Heart right ventricle (tissue), 16 donors: ENCODE measurements at regions not wholly inside any gene's neighbourhood (a gene's known extent, or its start where the extent isn't known, plus 50 kb on each side); places are given as distances from the start of the nearest gene placed in this dataset.

Source experiments
- ATAC-seq, 8 donors: fragments of 200-7000 bp; cut with Tn5 transposase; one replicate each; pipeline ENCODE4 v1.9.1; 2020; ENCODE audit warnings: mild to moderate bottlenecking in 8 of 8, moderate library complexity in 8 of 8, moderate number of reproducible peaks in 1 of 8
- DNase-seq, 2 donors: peaks; one replicate each; pipeline ENCODE4 v3.0.0-alpha.2; 2020
- H3K27ac ChIP-seq, 10 donors: fragments of 200-600 bp; sonication (generic) in 2 of 10; one replicate each; pipeline versions ENCODE4 v1.5.0 to v1.8.0; 2020 to 2022; ENCODE audit warnings: mild to moderate bottlenecking in 3 of 10
- H3K27me3 ChIP-seq, 7 donors: fragments of 200-600 bp; one replicate each; pipeline ENCODE4 v1.8.0; 2021 to 2022; ENCODE audit warnings: mild to moderate bottlenecking in 2 of 7
- H3K36me3 ChIP-seq, 9 donors: fragments of 200-600 bp; sonication (generic) in 1 of 9; one replicate each; pipeline versions ENCODE4 v1.5.0 to v1.8.0; 2020 to 2022; ENCODE audit warnings: mild to moderate bottlenecking in 2 of 9
- H3K4me1 ChIP-seq, 9 donors: fragments of 200-600 bp; sonication (generic) in 1 of 9; one replicate each; pipeline versions ENCODE4 v1.5.0 to v1.8.0; 2020 to 2022; ENCODE audit warnings: mild to moderate bottlenecking in 4 of 9
- H3K4me3 ChIP-seq, 10 donors: fragments of 200-600 bp; sonication (generic) in 2 of 10; one replicate each; pipeline versions ENCODE4 v1.5.0 to v1.8.0; 2020 to 2022; ENCODE audit warnings: mild to moderate bottlenecking in 7 of 10, moderate library complexity in 2 of 10
- H3K9me3 ChIP-seq, 11 donors: fragments of 200-600 bp in 10 of 11; sonication (generic) in 2 of 11; one replicate each; pipeline versions ENCODE4 v1.5.0 to v1.8.0; 2013 to 2022; ENCODE audit warnings: mild to moderate bottlenecking in 2 of 11, control low read depth in 1 of 11, moderate library complexity in 1 of 11
- WGBS, 2 donors: extraction: QIAGEN DNeasy Blood & Tissue Kit; methylation state at CpG; one replicate each; pipeline ENCODE4 v1.1.7; 2013; ENCODE audit warnings: inconsistent platforms in 1 of 2; 5-methylcytosine and 5-hydroxymethylcytosine counted together
- intact Hi-C, 10 donors: fragments of 100-400 bp; cut with DNase I; formaldehyde crosslinking; loops; one replicate each; pipeline versions ENCODE4 v1.11.1 to v1.14.2; 2022
- TF ChIP-seq, protein P1 (sequence below), 9 donors: fragments of 200-600 bp; sonication (generic) in 2 of 9; IDR thresholded peaks; one replicate each; pipeline versions ENCODE4 v1.5.0 to v1.8.0; 2021 to 2022; ENCODE audit warnings: antibody characterized with exemption in 9 of 9, mild to moderate bottlenecking in 5 of 9, moderate library complexity in 1 of 9
- donor health status: Arrhythmogenic right ventricular cardiomyopathy.
- donor health status: ischemic (EF 13 %, LVEDD 7.1; RV severe dilation, severe dysfunction).
- donor health status: healthy with polysubstance abuse.
- donor health status: DM: no; HTN: yes; CAD: no.
- donor health status: DM: no; HTN: no; CAD: no.
- donor health status: ischemic (EF 25% LVEDD 6.9; RV normal size, moderate dysfunction).
- donor health status: ischemic (EF 25% LVEDD 5.7; RV mildly dilated, moderate dysfunction).
- donor health status: healthy.
- donor health status: DM: yes; HTN: yes; CAD: no.
- donor health status: Ischemic cardiomyopathy.
- donor health status: ischemic (EF 35%, LVEDD 5.7; RV mildly dilated, moderate dysfunction).
- donor health status: nonischemic (EF 11% LVEDD 7.7; RV severe dilation, severe dysfunction).
- donor health status: DM: yes; HTN: yes; CAD: no.
- donor health status: PGD.
- donor health status: ischemic (EF 29% LVEDD 5.4; RV normal size, mild dysfunction).
- donor health status: nonischemic (EF 23%, LVEDD 6.1; RV moderate dilation, normal function).

DNA sequence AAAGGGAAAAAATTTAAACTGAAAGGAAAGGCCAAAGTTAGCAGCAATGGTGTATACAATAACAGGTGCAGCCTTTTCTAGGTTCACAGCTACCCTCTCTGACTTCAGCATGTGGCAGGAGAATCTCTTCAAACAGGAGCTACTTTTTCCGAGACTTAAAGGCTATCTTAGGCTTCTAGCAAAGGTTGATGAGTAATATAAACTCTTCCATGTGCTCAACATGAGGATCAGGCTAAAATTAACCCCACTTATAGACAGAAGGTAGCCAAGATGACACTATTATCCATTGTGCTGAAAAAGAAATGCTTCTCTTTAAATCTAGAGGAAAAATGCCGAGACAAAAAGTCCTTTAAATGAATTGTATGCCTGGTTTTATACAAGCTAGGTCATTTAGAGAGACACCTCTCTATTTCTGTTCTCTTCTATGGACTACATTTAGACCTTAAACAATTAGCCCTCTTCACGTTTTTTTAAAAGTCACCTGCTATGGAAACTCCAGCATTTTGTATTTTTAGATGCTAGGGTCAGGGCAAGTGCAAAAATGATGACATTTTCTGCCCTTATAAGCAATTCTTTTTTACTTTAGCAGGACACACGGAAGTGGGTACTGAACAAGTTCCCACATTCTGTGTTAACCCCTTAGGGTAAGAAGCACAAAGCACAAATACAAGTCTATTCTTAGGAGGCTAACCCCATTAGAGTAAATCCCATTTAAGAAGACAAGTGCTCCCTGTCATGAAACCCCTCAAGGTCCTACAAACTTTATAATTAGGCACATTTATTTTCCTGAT, 216.8 kb upstream of the CITED2 start:
- ATAC-seq (peak in 1 of 8 donors; percentile 54), DNase-seq (no peak)
- peak overlapping the region in 1 of 10 donors; percentile 41 for H3K27ac ChIP-seq
- H3K36me3 ChIP-seq, result no peaks in the 10 kb centered on the region
- no peak overlapping the region for H3K4me3 ChIP-seq
- TF ChIP-seq, protein P1, sequence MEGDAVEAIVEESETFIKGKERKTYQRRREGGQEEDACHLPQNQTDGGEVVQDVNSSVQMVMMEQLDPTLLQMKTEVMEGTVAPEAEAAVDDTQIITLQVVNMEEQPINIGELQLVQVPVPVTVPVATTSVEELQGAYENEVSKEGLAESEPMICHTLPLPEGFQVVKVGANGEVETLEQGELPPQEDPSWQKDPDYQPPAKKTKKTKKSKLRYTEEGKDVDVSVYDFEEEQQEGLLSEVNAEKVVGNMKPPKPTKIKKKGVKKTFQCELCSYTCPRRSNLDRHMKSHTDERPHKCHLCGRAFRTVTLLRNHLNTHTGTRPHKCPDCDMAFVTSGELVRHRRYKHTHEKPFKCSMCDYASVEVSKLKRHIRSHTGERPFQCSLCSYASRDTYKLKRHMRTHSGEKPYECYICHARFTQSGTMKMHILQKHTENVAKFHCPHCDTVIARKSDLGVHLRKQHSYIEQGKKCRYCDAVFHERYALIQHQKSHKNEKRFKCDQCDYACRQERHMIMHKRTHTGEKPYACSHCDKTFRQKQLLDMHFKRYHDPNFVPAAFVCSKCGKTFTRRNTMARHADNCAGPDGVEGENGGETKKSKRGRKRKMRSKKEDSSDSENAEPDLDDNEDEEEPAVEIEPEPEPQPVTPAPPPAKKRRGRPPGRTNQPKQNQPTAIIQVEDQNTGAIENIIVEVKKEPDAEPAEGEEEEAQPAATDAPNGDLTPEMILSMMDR (IDR thresholded peaks at IDR 0.05), result no peak
- no peaks in the 10 kb centered on the region for H3K27me3 ChIP-seq
- peaks cover 0 to 35% (median 13%) of the 10 kb centered on the region in 9 donors for H3K4me1 ChIP-seq
- 35% methylated on average over 4 of the region's 4 CpGs for WGBS, 2 donors
- H3K9me3 ChIP-seq, result no peaks in the 10 kb centered on the region
- intact Hi-C loops, result loop anchor here in 1 of 10 donors (10.0 kb wide), 1 partner anchor 216 kb away; the partner anchor contains the start of gene CITED2

DNA sequence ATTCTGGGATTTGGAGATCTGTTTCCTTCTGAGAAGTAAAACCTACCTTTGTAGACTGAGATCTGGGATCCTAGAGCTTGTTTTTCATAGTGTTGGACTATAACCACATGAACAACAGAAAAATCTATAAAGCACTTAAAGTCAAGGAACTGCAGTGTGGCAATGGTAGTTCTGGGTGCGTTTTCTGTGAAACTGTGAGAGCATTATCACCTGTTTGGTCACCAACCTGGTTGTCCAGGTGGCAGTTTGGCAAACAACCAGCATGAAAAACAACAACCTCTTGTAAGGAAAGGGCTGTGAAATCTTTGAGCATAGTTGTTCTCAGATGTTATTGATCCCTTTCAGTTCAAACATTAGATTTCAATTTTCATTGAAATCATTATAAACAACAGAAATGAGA, 215.8 kb upstream of the CITED2 start:
- H3K4me1 ChIP-seq, result peaks cover 0 to 35% (median 13%) of the 10 kb centered on the region in 9 donors
- no peaks in the 10 kb centered on the region for H3K9me3 ChIP-seq
- H3K4me3 ChIP-seq, result no peak overlapping the region
- intact Hi-C loops, result loop anchor here in 1 of 10 donors (10.0 kb wide), 1 partner anchor 215 kb away; the partner anchor contains the start of gene CITED2
- ATAC-seq (no peak), DNase-seq (no peak)
- H3K27ac ChIP-seq, result no peak overlapping the region
- H3K27me3 ChIP-seq, result no peaks in the 10 kb centered on the region
- H3K36me3 ChIP-seq, result no peaks in the 10 kb centered on the region
- WGBS, 2 donors, result 98 to 100% methylated on average over 1 of the region's 1 CpG
- TF ChIP-seq, protein P1 (IDR thresholded peaks at IDR 0.05), result no peak

DNA sequence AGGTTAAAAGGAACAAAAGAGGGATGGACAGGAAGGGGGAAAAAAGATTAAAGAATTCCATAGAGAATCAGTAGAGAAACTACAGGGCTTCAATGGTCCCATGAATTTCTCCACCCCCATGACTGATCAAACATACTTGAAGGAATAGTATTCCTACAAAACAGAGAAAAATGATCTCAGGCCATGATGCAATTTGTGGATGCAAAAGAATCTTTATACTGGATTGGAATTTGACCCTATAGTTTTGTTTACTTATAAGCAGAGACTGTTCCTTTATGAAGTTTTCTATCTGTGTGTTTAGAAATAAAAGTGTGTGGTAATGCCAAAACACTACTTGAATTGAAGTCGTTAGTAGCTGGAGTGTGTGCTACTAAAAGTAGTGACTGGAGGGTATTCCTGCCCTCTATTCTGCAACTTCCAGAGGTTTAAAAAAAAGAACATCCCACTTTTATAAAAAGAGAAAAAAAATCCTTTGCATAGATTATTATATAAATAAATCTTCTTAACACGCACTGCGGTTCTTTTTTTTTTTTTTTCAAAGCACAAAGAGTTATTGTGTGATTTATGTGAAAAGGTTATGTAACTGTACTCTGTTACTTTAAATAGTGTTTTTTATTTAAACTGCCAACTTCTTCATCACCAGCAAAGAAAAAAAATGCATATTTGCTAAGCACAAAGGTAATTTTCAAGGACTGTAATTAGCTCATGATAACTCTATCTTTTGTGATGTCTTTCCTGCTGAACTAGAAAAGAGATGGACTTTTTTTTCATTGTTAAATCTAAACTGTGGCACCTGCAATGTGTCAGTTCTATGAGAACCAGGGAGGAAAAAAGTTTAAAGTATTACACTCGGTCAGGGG, 214.5 kb upstream of the CITED2 start:
- Histone ChIP-seq H3K27ac (no peak overlapping the region), H3K36me3 (no peaks in the 10 kb centered on the region), H3K27me3 (no peaks in the 10 kb centered on the region), H3K9me3 (no peaks in the 10 kb centered on the region), H3K4me1 (peaks cover 0 to 35% (median 13%) of the 10 kb centered on the region in 9 donors), H3K4me3 (no peak overlapping the region)
- 41% methylated on average over 4 of the region's 4 CpGs for WGBS, 2 donors
- ATAC-seq (no peak), DNase-seq (no peak)
- TF ChIP-seq, protein P1 (IDR thresholded peaks at IDR 0.05), result no peak
- intact Hi-C loops, result no loop called here

DNA sequence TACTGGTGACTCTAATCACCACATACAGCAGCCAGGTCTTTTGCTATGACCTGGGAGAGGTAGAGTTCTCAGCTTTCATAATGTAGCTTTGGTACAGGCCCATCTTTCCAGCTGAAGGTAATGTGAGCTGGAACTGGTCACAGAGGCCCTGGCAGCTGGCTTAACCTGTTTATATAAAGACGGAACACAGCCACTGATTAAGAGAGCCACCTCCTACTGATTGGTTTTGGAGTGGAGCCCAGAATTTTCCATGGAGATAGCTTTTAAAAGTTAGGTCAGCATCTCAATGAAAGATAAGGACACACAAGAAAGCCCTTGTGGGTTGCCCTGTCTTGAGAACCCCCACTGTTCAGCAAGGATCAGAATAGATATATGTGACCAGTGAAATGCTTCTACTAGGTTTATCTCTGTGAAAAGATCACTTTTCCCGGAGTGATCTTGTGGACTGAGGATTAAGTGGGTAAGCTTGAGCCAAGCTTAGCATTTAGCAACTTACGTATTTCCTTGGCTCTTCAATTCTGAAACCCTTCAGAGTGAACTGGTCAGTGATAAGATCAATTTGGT, 213.7 kb upstream of the CITED2 start:
- H3K9me3 ChIP-seq, result no peaks in the 10 kb centered on the region
- ATAC-seq, result peak in 6 of 8 donors; percentile 25 to 89 (median 68)
- WGBS, 2 donors, result 17 to 27% methylated on average over 3 of the region's 3 CpGs
- no peaks in the 10 kb centered on the region for H3K36me3 ChIP-seq
- TF ChIP-seq, protein P1 (IDR thresholded peaks at IDR 0.05), result no peak
- no peak overlapping the region for H3K27ac ChIP-seq
- H3K4me3 ChIP-seq, result no peak overlapping the region
- H3K27me3 ChIP-seq, result no peaks in the 10 kb centered on the region
- intact Hi-C loops, result no loop called here
- peak in 1 of 2 donors; percentile 14 for DNase-seq
- peaks cover 0 to 35% (median 13%) of the 10 kb centered on the region in 9 donors for H3K4me1 ChIP-seq
